ENCODE measurements at regions not wholly inside any gene's neighbourhood (a gene's known extent, or its start where the extent isn't known, plus 50 kb on each side); places are given as distances from the start of the nearest gene placed in this dataset.
"Not testable (repeated sequence)": the region's sequence is repeated elsewhere in the genome, so short reads cannot be mapped to it uniquely, and the experiment has no call there.

DNA sequence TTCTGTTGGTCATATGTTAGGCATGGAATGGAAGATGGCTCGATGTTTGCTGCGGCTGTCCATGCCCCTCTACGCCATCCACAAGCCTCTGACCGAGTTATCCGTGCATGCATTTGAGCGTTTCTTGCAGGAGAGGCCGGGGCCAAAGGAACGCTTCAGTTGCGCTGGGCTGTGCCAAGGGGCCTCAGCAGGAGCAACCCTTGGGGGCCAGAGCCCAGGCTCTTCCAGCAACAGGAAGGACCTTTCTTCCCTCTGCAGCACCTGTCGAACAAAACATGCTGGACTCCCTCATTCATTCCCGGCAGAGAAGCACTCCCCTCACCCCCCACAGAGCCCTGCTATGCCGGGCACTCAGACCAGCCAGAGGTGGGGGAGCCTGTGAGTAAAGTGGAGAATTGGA, 81.4 kb upstream of the CRYM start:
- DNase-seq; H3K4me1 Mint-ChIP-seq; H3K9me3 Mint-ChIP-seq (ENCODE audit: low read depth); intact Hi-C loops (cut with DNase I, micrococcal nuclease); H3K27ac Mint-ChIP-seq; H3K36me3 Mint-ChIP-seq (ENCODE audit: low read depth); H3K4me3 Mint-ChIP-seq; ATAC-seq; CTCF ChIA-PET: not testable (repeated sequence)
- POLR2A ChIA-PET: interaction anchor here (0.7 kb wide), 1 partner anchor 104 kb away, joined by 5 read pairs; no protein-coding TSS in a partner anchor
- H3K27me3 Mint-ChIP-seq: peaks cover 14% of the 10 kb centered on the region

- CTCF ChIA-PET; H3K27ac Mint-ChIP-seq; intact Hi-C loops (cut with DNase I, micrococcal nuclease); H3K36me3 Mint-ChIP-seq (ENCODE audit: low read depth); H3K9me3 Mint-ChIP-seq (ENCODE audit: low read depth); H3K4me1 Mint-ChIP-seq; ATAC-seq; DNase-seq; H3K4me3 Mint-ChIP-seq: not testable (repeated sequence)
- peaks cover 15% of the 10 kb centered on the region for H3K27me3 Mint-ChIP-seq
- POLR2A ChIA-PET: interaction anchor here (0.6 kb wide), 1 partner anchor 20 kb away, joined by 3 read pairs; no protein-coding TSS in a partner anchor
These were observed 80.2 kb upstream of the CRYM start for GRCh38 chr16:21358261-21358795.

- CTCF ChIA-PET: interaction anchor here (0.6 kb wide), 1 partner anchor 757 kb away, joined by 3 read pairs; no protein-coding TSS in a partner anchor
- intact Hi-C loops (cut with DNase I, micrococcal nuclease); H3K27ac Mint-ChIP-seq; ATAC-seq; POLR2A ChIA-PET; H3K9me3 Mint-ChIP-seq (ENCODE audit: low read depth); H3K4me1 Mint-ChIP-seq; DNase-seq; H3K4me3 Mint-ChIP-seq; H3K36me3 Mint-ChIP-seq (ENCODE audit: low read depth): not testable (repeated sequence)
- H3K27me3 Mint-ChIP-seq: peaks cover 13% of the 10 kb centered on the region
These were observed 78.2 kb upstream of the CRYM start for GRCh38 chr16:21356308-21356707.

DNA sequence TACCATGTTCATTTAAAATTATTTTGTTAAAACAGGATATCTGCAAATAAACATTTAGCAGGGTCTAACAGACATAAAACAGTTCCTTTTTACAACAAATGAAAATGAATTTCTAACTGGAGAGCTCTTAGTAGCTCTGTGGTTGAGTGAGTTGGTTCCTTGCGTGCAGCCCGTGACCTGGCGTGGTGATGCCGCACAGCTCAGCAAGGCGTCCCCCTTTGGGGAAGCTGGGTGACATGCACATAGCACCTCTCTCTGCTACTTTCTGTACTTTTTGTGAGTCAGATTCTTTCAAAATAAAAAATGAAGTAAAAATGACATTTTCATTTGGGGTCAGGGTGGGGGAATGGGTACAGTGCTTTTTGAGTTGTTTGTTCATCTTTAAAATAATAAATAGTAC, 73.3 kb upstream of the CRYM start:
- H3K27me3 Mint-ChIP-seq: peaks cover 10% of the 10 kb centered on the region
- H3K4me3 Mint-ChIP-seq; H3K4me1 Mint-ChIP-seq; CTCF ChIA-PET; ATAC-seq; H3K36me3 Mint-ChIP-seq (ENCODE audit: low read depth); POLR2A ChIA-PET; H3K27ac Mint-ChIP-seq; intact Hi-C loops (cut with DNase I, micrococcal nuclease); DNase-seq; H3K9me3 Mint-ChIP-seq (ENCODE audit: low read depth): not testable (repeated sequence)

DNA sequence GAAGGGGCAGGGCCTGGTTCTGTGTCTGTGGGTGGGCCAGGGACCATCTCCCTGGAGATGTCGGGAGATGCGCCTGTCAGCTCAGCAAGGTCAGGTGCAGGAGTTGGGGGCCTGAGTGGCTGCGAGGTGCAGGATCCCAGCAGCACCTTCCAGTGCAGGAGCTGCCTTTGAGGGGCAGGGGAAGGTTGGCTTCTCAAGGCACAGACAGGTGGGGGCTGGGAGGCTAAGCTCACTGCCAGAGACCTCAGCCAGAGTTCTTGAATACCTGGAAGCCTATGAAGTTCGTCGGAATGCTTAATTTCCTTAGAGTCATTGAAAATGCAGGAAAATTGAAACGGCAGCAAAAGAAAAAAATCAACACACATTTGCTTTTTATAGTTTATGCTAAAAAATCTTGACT, 72.8 kb upstream of the CRYM start:
- ATAC-seq; H3K27me3 Mint-ChIP-seq; DNase-seq; H3K9me3 Mint-ChIP-seq (ENCODE audit: low read depth); POLR2A ChIA-PET; CTCF ChIA-PET; intact Hi-C loops (cut with DNase I, micrococcal nuclease); H3K27ac Mint-ChIP-seq; H3K4me1 Mint-ChIP-seq; H3K4me3 Mint-ChIP-seq; H3K36me3 Mint-ChIP-seq (ENCODE audit: low read depth): not testable (repeated sequence)

- ATAC-seq; H3K27me3 Mint-ChIP-seq; H3K36me3 Mint-ChIP-seq (ENCODE audit: low read depth); DNase-seq; H3K4me1 Mint-ChIP-seq; CTCF ChIA-PET; intact Hi-C loops (cut with DNase I, micrococcal nuclease); H3K27ac Mint-ChIP-seq; H3K4me3 Mint-ChIP-seq; H3K9me3 Mint-ChIP-seq (ENCODE audit: low read depth): not testable (repeated sequence)
- POLR2A ChIA-PET: interaction anchor here (0.6 kb wide), 1 partner anchor 871 kb away, joined by 4 read pairs; no protein-coding TSS in a partner anchor
These were observed 71.2 kb upstream of the CRYM start for GRCh38 chr16:21349336-21349735.

- H3K4me1 Mint-ChIP-seq; H3K27ac Mint-ChIP-seq; ATAC-seq; H3K9me3 Mint-ChIP-seq (ENCODE audit: low read depth); H3K27me3 Mint-ChIP-seq; H3K4me3 Mint-ChIP-seq; intact Hi-C loops (cut with DNase I, micrococcal nuclease); CTCF ChIA-PET; H3K36me3 Mint-ChIP-seq (ENCODE audit: low read depth); DNase-seq: not testable (repeated sequence)
- POLR2A ChIA-PET: interaction anchor here (0.6 kb wide), 1 partner anchor 871 kb away, joined by 4 read pairs; no protein-coding TSS in a partner anchor
These were observed 70.7 kb upstream of the CRYM start for GRCh38 chr16:21348815-21349214.

GRCh38 chr16:21347538-21347937, 69.4 kb upstream of the CRYM start:
- intact Hi-C loops (cut with DNase I, micrococcal nuclease); ATAC-seq; H3K9me3 Mint-ChIP-seq (ENCODE audit: low read depth); H3K4me3 Mint-ChIP-seq; H3K27ac Mint-ChIP-seq; POLR2A ChIA-PET; CTCF ChIA-PET; H3K27me3 Mint-ChIP-seq; H3K4me1 Mint-ChIP-seq; H3K36me3 Mint-ChIP-seq (ENCODE audit: low read depth); DNase-seq: not testable (repeated sequence)

GRCh38 chr16:21346756-21347491, 68.8 kb upstream of the CRYM start:
- intact Hi-C loops (cut with DNase I, micrococcal nuclease); H3K9me3 Mint-ChIP-seq (ENCODE audit: low read depth); DNase-seq; POLR2A ChIA-PET; H3K36me3 Mint-ChIP-seq (ENCODE audit: low read depth); H3K27ac Mint-ChIP-seq; H3K4me1 Mint-ChIP-seq; CTCF ChIA-PET; ATAC-seq; H3K27me3 Mint-ChIP-seq; H3K4me3 Mint-ChIP-seq: not testable (repeated sequence)

DNA sequence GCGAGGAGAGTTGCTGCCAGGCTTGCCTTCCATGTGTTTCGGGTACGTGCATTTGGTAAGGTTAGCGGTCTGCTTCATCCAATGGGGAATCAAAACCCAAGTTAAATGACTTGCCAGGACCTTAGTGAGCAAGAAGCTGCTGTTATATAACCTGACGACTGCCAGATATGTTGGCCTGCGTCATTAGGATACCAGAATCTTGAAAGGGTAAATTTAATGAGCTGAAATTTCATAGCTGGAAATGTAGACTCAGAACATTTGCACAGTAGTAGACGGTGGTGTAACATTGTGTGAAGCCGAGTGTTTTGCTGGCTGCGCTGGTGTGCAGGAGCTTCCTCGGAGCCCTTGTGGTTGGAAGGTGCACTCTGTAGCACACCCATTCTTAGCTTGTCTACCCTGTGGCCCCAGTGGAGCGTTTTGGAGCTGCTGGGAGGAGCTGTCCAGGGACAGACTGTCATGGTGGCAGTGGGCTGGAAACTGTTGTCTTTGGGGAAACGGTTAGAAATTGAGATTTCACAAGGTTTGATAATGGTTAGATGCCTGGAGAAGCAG, 66.3 kb upstream of the CRYM start:
- POLR2A ChIA-PET, CTCF ChIA-PET, H3K4me3 Mint-ChIP-seq: not testable (repeated sequence)

DNA sequence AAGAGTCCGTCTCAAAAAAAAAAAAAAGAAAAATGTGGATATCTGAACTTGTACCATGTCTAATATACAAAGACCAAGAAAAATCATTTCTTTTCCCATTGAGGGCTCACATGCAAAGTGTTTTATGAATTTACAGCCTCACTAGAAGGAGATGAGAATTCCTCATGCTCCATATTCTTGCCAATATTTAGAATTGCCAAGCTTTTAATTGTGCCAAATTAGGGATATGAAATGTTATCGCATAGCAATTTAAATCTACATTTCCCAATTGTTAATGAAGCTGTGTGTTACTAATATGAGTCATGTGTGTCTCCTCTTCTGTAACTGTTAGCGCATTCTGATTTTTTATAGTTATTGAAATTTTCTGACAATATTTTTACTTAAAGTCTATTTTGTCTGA, 63.0 kb upstream of the CRYM start:
- DNase-seq (no peak), ATAC-seq (no peak)
- POLR2A ChIA-PET: no interaction called here
- intact Hi-C loops (cut with DNase I, micrococcal nuclease): no loop called here
- no peak overlapping the region for H3K4me3 Mint-ChIP-seq
- peaks cover 5% of the 10 kb centered on the region for H3K27me3 Mint-ChIP-seq
- CTCF ChIA-PET: no interaction called here
- no peak overlapping the region for H3K27ac Mint-ChIP-seq
- H3K4me1 Mint-ChIP-seq: no peaks in the 10 kb centered on the region
- no peaks in the 10 kb centered on the region for H3K36me3 Mint-ChIP-seq (ENCODE audit: low read depth)
- H3K9me3 Mint-ChIP-seq (ENCODE audit: low read depth): no peaks in the 10 kb centered on the region

More for the DNA sequence above, 66.3 kb upstream of the CRYM start:
- H3K27ac Mint-ChIP-seq; H3K9me3 Mint-ChIP-seq (ENCODE audit: low read depth); H3K36me3 Mint-ChIP-seq (ENCODE audit: low read depth); H3K27me3 Mint-ChIP-seq; DNase-seq; intact Hi-C loops (cut with DNase I, micrococcal nuclease); H3K4me1 Mint-ChIP-seq; ATAC-seq: not testable (repeated sequence)

DNA sequence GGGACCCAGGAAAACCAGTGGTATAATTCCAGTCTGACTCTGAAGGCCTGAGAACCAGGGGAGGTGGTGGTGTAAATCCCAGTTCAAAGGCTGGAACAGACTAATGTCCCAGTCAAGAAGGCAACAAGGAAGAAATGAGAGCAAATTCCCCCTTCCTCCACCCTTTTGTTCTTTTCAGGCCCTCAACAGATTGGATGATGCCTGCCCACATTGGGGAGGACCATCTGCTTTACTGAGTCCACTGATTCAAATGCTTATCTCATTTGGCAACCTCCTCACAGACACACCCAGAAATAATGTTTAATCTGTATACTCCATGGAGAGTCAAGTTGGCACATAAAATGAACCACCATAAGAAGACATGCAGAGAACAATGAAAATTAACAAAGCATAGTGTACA, 61.9 kb upstream of the CRYM start:
- DNase-seq (no peak), ATAC-seq (no peak)
- CTCF ChIA-PET: no interaction called here
- peaks cover 11% of the 10 kb centered on the region for H3K27me3 Mint-ChIP-seq
- POLR2A ChIA-PET: no interaction called here
- no peak overlapping the region for H3K27ac Mint-ChIP-seq
- H3K4me1 Mint-ChIP-seq: no peaks in the 10 kb centered on the region
- no peaks in the 10 kb centered on the region for H3K9me3 Mint-ChIP-seq (ENCODE audit: low read depth)
- intact Hi-C loops (cut with DNase I, micrococcal nuclease): no loop called here
- no peaks in the 10 kb centered on the region for H3K36me3 Mint-ChIP-seq (ENCODE audit: low read depth)
- no peak overlapping the region for H3K4me3 Mint-ChIP-seq
